CD4-positive, alpha-beta T cell (primary cell): ENCODE measurements at regions not wholly inside any gene's neighbourhood (a gene's known extent, or its start where the extent isn't known, plus 50 kb on each side); places are given as distances from the start of the nearest gene placed in this dataset.
"Not testable (repeated sequence)": the region's sequence is repeated elsewhere in the genome, so short reads cannot be mapped to it uniquely, and the experiment has no call there.

Source experiments
- ATAC-seq: fragments of 200-7000 bp; cut with Tn5 transposase; one replicate; pipeline ENCODE4 v1.10.0; 2022; ENCODE audit warnings: mild to moderate bottlenecking; ENCODE audit not compliant: poor library complexity
- CTCF ChIA-PET: fragments of 350-600 bp; sonication (Branson Sonifier 250); formaldehyde crosslinking; loops from one replicate; lab custom pipeline; 2021; ENCODE audit warnings: antibody characterized with exemption, inconsistent platforms; lab: Charles Lee
- POLR2A ChIA-PET: fragments of 350-600 bp; sonication (Branson Sonifier 250); formaldehyde crosslinking; loops from one replicate; lab custom pipeline; 2021; ENCODE audit warnings: antibody characterized with exemption, inconsistent platforms; lab: Charles Lee
- DNase-seq, 14 experiments: peaks; one replicate each; pipeline ENCODE4 v3.0.0-alpha.2; 2013 to 2020; ENCODE audit warnings: mixed read lengths in 2 of 14
- H3K27ac ChIP-seq, 2 donors: one replicate each; pipeline versions ENCODE4 v1.5.1 to v1.7.0; 2013; ENCODE audit warnings: low read length in 2 of 2, low read depth in 1 of 2, mild to moderate bottlenecking in 1 of 2
- H3K27me3 ChIP-seq, 2 experiments: 1 replicate in 1 of 2; 2 replicates in 1 of 2; pipeline versions ENCODE4 v1.6.1 to v1.7.0; 2013; ENCODE audit warnings: low read length in 2 of 2, control low read depth in 1 of 2, mild to moderate bottlenecking in 1 of 2, moderate library complexity in 1 of 2; ENCODE audit not compliant: insufficient read depth in 2 of 2, control insufficient read depth in 1 of 2
- H3K36me3 ChIP-seq: one replicate; pipeline ENCODE4 v1.6.1; 2013; ENCODE audit warnings: low read length, control low read depth; ENCODE audit not compliant: insufficient read depth
- H3K4me1 ChIP-seq: one replicate; pipeline ENCODE4 v1.6.1; 2013; ENCODE audit warnings: low read length, control low read depth; ENCODE audit not compliant: insufficient read depth
- H3K4me3 ChIP-seq: one replicate; pipeline ENCODE4 v1.5.1; 2013; ENCODE audit warnings: mild to moderate bottlenecking, low read length, moderate library complexity
- H3K9me3 ChIP-seq, 2 experiments: 1 replicate in 1 of 2; 2 replicates in 1 of 2; pipeline versions ENCODE4 v1.6.1 to v1.7.0; 2013; ENCODE audit warnings: low read length in 2 of 2, mild to moderate bottlenecking in 2 of 2, control low read depth in 1 of 2, moderate library complexity in 1 of 2; ENCODE audit not compliant: control insufficient read depth in 1 of 2, insufficient read depth in 1 of 2
- H3K27ac Mint-ChIP-seq: one replicate; pipeline ENCODE4 v1.8.0; 2020; ENCODE audit warnings: mixed read lengths
- H3K27me3 Mint-ChIP-seq: one replicate; pipeline ENCODE4 v1.8.0; 2021; ENCODE audit warnings: mixed read lengths
- H3K36me3 Mint-ChIP-seq: one replicate; pipeline ENCODE4 v1.8.0; 2021; ENCODE audit warnings: low read depth, mixed read lengths
- H3K4me1 Mint-ChIP-seq: one replicate; pipeline ENCODE4 v1.8.0; 2021; ENCODE audit warnings: low read depth, mixed read lengths
- H3K4me3 Mint-ChIP-seq: one replicate; pipeline ENCODE4 v1.8.0; 2020; ENCODE audit warnings: mild to moderate bottlenecking, mixed read lengths
- H3K9me3 Mint-ChIP-seq: one replicate; pipeline ENCODE4 v1.8.0; 2020; ENCODE audit warnings: mixed read lengths
- intact Hi-C, 2 experiments: fragments of 100-400 bp; cut with DNase I in 1 of 2; cut with micrococcal nuclease in 1 of 2; formaldehyde crosslinking; loops; one replicate each; pipeline versions ENCODE4 v1.15.1 to v1.9.0; 2023 to 2025; cut with DNase I, micrococcal nuclease
- TF ChIP-seq, protein P1 (sequence below): fragments of 200-600 bp; IDR thresholded peaks from one replicate; pipeline ENCODE4 v1.8.0; 2022; ENCODE audit warnings: antibody characterized with exemption, mild to moderate bottlenecking

DNA sequence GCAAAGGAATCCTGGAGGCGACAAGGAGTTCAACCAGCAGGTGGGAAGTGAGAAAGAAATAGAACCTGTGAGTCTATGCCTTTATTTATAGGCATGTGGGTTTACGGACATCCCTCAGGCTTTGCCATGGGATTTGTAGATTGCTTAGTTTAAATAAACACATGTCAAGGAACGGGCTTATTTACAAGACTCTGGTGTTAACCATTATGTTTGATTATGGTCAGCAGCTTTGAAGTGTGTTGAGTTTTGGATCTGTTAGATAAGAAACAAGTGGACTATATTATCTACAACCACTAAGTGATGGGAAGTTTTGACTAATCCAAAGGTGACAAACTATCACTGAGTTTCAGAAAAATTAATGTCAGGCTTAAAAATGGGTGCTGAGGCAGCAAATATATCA lies 143.2 kb downstream of the SLITRK5 start:
- Mint-ChIP-seq H3K27me3 (no peaks in the 10 kb centered on the region), H3K9me3 (no peaks in the 10 kb centered on the region), H3K4me3 (no peak overlapping the region), H3K36me3 (no peaks in the 10 kb centered on the region), H3K4me1 (no peaks in the 10 kb centered on the region), H3K27ac (no peak overlapping the region)
- intact Hi-C loops: no loop called here
- Histone ChIP-seq H3K4me3 (no peak overlapping the region), H3K9me3 (peaks cover 0 to 11% of the 10 kb centered on the region in 2 experiments), H3K27ac (no peak overlapping the region), H3K4me1 (no peaks in the 10 kb centered on the region), H3K27me3 (no peaks in the 10 kb centered on the region), H3K36me3 (no peaks in the 10 kb centered on the region)
- TF ChIP-seq, protein P1, sequence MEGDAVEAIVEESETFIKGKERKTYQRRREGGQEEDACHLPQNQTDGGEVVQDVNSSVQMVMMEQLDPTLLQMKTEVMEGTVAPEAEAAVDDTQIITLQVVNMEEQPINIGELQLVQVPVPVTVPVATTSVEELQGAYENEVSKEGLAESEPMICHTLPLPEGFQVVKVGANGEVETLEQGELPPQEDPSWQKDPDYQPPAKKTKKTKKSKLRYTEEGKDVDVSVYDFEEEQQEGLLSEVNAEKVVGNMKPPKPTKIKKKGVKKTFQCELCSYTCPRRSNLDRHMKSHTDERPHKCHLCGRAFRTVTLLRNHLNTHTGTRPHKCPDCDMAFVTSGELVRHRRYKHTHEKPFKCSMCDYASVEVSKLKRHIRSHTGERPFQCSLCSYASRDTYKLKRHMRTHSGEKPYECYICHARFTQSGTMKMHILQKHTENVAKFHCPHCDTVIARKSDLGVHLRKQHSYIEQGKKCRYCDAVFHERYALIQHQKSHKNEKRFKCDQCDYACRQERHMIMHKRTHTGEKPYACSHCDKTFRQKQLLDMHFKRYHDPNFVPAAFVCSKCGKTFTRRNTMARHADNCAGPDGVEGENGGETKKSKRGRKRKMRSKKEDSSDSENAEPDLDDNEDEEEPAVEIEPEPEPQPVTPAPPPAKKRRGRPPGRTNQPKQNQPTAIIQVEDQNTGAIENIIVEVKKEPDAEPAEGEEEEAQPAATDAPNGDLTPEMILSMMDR: no peak
- no peak for DNase-seq
- ChIA-PET POLR2A (no interaction called here), CTCF (interaction anchor here (0.7 kb wide), 1 partner anchor 32 kb away, joined by 3 read pairs; no protein-coding TSS in a partner anchor)
- no peak for ATAC-seq

DNA sequence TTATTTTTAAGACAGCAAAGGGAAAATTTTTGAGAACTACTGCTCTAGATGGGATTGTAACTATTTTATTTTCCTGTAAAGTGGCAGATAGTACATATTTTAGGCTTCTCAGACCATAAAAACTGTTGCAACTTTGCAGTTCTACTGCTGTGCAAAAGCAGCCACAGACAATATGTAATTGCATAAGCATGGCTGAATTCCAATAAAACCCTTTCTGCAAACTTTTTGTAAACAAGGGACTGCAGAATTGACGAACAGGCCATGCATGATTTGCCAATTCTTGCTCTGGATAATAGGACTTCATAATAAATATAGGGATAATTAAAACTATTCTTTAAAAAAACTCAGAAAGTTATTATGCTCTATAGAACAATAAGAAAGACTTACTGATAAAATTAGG lies 149.1 kb downstream of the SLITRK5 start:
- no peaks in the 10 kb centered on the region for H3K9me3 Mint-ChIP-seq
- ATAC-seq (no peak), DNase-seq (no peak)
- no peak overlapping the region for H3K4me3 Mint-ChIP-seq
- no peaks in the 10 kb centered on the region for H3K36me3 Mint-ChIP-seq
- POLR2A ChIA-PET: no interaction called here
- intact Hi-C loops: no loop called here
- Histone ChIP-seq H3K36me3 (no peaks in the 10 kb centered on the region), H3K4me3 (no peak overlapping the region), H3K27ac (no peak overlapping the region), H3K4me1 (no peaks in the 10 kb centered on the region), H3K27me3 (no peaks in the 10 kb centered on the region), H3K9me3 (no peaks in the 10 kb centered on the region)
- no peaks in the 10 kb centered on the region for H3K4me1 Mint-ChIP-seq
- H3K27ac Mint-ChIP-seq: no peak overlapping the region
- H3K27me3 Mint-ChIP-seq: no peaks in the 10 kb centered on the region
- CTCF ChIA-PET: no interaction called here
- TF ChIP-seq, protein P1: no peak

DNA sequence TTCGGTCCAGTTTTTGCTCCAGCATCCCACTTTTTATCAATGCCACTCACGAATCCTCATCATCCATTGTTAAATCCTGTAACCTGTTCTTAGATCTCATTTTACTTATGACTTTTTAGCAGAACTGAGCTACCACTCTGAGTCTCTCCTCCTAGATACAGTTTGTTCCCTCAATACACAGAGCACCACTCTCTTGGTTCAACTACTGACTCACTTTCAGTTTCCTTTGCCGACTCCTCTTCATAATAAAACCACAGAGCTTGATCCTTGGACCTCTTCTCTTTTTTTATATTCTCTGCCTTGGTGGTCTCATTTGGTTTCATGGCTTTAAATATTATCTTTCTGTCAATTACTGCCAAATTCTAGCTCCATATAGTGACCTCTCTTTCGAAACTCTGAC lies 150.3 kb downstream of the SLITRK5 start:
- DNase-seq (no peak), ATAC-seq (no peak)
- Mint-ChIP-seq H3K27me3 (no peaks in the 10 kb centered on the region), H3K4me1 (no peaks in the 10 kb centered on the region), H3K4me3 (no peak overlapping the region), H3K27ac (no peak overlapping the region), H3K9me3 (no peaks in the 10 kb centered on the region), H3K36me3 (no peaks in the 10 kb centered on the region)
- Histone ChIP-seq H3K27me3 (no peaks in the 10 kb centered on the region), H3K4me1 (no peaks in the 10 kb centered on the region), H3K4me3 (no peak overlapping the region), H3K27ac (no peak overlapping the region), H3K9me3 (no peaks in the 10 kb centered on the region), H3K36me3 (no peaks in the 10 kb centered on the region)
- CTCF ChIA-PET: no interaction called here
- TF ChIP-seq, protein P1: no peak
- intact Hi-C loops: no loop called here
- POLR2A ChIA-PET: no interaction called here

DNA sequence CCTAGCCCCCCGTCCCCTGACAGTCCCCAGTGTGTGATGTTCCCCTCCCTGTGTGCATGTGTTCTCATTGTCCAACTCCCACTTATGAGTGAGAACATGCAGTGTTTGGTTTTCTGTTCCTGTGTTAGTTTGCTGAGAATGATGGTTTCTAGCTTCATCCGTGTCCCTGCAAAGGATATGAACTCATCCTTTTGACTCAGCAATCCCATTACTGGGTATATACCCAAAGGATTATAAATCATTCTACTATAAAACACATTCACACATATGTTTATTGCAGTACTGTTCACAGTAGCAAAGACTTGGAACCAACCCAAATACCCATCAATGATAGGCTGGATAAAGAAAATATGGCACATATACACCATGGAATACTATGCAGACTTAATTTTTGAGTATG lies 155.1 kb downstream of the SLITRK5 start:
- H3K9me3 ChIP-seq, H3K27ac ChIP-seq, DNase-seq, H3K4me1 Mint-ChIP-seq, H3K27me3 Mint-ChIP-seq, intact Hi-C loops, H3K9me3 Mint-ChIP-seq, H3K4me1 ChIP-seq, H3K36me3 Mint-ChIP-seq, H3K4me3 Mint-ChIP-seq, ATAC-seq, H3K4me3 ChIP-seq, H3K27ac Mint-ChIP-seq, CTCF ChIA-PET, H3K27me3 ChIP-seq, POLR2A ChIA-PET, H3K36me3 ChIP-seq: not testable (repeated sequence)
